Loucy (cell line): ENCODE measurements at regions not wholly inside any gene's neighbourhood (a gene's known extent, or its start where the extent isn't known, plus 50 kb on each side); places are given as distances from the start of the nearest gene placed in this dataset.

Source experiments
- EZH2phosphoT487 ChIP-seq: fragments of 200-600 bp; IDR thresholded peaks from 2 replicates; pipeline ENCODE4 v1.6.1; 2018; ENCODE audit warnings: antibody characterized with exemption, mild to moderate bottlenecking, moderate library complexity, borderline replicate concordance
- TF ChIP-seq, protein P1 (sequence below): fragments of 200-600 bp; sonication (generic); conservative IDR thresholded peaks from 2 replicates; pipeline ENCODE4 v1.5.1; 2014; ENCODE audit warnings: mild to moderate bottlenecking, antibody characterized with exemption, low read length

DNA sequence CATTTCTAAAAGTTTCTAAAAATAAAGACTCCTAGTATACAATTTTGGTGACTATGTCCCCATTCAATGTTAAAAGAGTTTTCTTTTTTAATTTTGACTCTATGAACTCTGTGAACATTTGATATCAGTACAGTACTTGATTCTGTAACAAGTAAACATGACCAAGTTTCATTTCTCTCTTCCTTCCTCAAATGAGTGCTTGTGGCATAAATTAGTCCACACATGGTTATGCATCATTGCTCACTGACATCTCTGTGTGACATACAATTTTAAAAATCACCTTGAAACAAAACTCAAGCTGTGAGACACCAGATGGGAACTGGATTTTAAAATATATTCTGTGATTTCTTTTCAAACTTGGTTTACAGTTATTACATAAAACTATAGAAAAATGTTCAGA is 253.9 kb upstream of the MDGA2 start:
- TF ChIP-seq, protein P1, sequence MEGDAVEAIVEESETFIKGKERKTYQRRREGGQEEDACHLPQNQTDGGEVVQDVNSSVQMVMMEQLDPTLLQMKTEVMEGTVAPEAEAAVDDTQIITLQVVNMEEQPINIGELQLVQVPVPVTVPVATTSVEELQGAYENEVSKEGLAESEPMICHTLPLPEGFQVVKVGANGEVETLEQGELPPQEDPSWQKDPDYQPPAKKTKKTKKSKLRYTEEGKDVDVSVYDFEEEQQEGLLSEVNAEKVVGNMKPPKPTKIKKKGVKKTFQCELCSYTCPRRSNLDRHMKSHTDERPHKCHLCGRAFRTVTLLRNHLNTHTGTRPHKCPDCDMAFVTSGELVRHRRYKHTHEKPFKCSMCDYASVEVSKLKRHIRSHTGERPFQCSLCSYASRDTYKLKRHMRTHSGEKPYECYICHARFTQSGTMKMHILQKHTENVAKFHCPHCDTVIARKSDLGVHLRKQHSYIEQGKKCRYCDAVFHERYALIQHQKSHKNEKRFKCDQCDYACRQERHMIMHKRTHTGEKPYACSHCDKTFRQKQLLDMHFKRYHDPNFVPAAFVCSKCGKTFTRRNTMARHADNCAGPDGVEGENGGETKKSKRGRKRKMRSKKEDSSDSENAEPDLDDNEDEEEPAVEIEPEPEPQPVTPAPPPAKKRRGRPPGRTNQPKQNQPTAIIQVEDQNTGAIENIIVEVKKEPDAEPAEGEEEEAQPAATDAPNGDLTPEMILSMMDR: no peak
- TF ChIP-seq EZH2phosphoT487: no peak
